SK-N-SH (cell line): ENCODE measurements at regions not wholly inside any gene's neighbourhood (a gene's known extent, or its start where the extent isn't known, plus 50 kb on each side); places are given as distances from the start of the nearest gene placed in this dataset.

Experiments
- CTCF ChIA-PET: fragments of 300-600, 350-600 bp; formaldehyde crosslinking; extraction: SDS; loops from one replicate; lab custom pipeline; 2021; lab: Yijun Ruan, JAX
- POLR2A ChIA-PET: fragments of 350-600 bp; sonication (Branson Sonifier 250); formaldehyde crosslinking; extraction: SDS; loops from one replicate; lab custom pipeline; 2020; ENCODE audit warnings: antibody characterized with exemption, inconsistent platforms; lab: Yijun Ruan, JAX
- DNase-seq: peaks from one replicate; pipeline ENCODE4 v3.0.0; 2012
- H2AFZ ChIP-seq: fragments of 200-600 bp; sonication (generic); 2 replicates; pipeline ENCODE4 v1.8.1; 2016; ENCODE audit warnings: antibody characterized with exemption, mild to moderate bottlenecking, low read depth
- H3F3A ChIP-seq: fragments of 200-600 bp; sonication (generic); replicated peaks from 2 replicates; pipeline ENCODE3; 2016; ENCODE audit warnings: antibody characterized with exemption, mild to moderate bottlenecking; ENCODE audit not compliant: insufficient read depth
- H3K27ac ChIP-seq, 2 experiments: fragments of 200-500 bp in 1 of 2; fragments of 200-600 bp in 1 of 2; sonication (Bioruptor generic) in 1 of 2; sonication (generic), shearing (Covaris generic) in 1 of 2; 2 replicates each; pipeline versions ENCODE4 v1.5.1 to v1.6.1; 2014 to 2016; ENCODE audit warnings: low read depth in 2 of 2, inconsistent platforms in 1 of 2, low read length in 1 of 2, mild to moderate bottlenecking in 1 of 2, mixed read lengths in 1 of 2
- H3K27me3 ChIP-seq: fragments of 200-600 bp; sonication (generic), shearing (Covaris generic); 2 replicates; pipeline ENCODE4 v1.6.1; 2016; ENCODE audit warnings: mixed run types; ENCODE audit not compliant: insufficient read depth
- H3K36me3 ChIP-seq, 2 experiments: fragments of 200-500 bp in 1 of 2; fragments of 200-600 bp in 1 of 2; sonication (Bioruptor generic) in 1 of 2; sonication (generic) in 1 of 2; replicated peaks in 1 of 2; 2 replicates each; pipeline versions ENCODE3 to v1.5.1; 2014 to 2016; ENCODE audit warnings: low read length in 1 of 2, mild to moderate bottlenecking in 1 of 2; ENCODE audit not compliant: insufficient read depth in 2 of 2, control insufficient read depth in 1 of 2
- H3K4me1 ChIP-seq, 2 experiments: fragments of 200-500 bp in 1 of 2; fragments of 200-600 bp in 1 of 2; sonication (Bioruptor generic) in 1 of 2; sonication (generic), shearing (Covaris generic) in 1 of 2; 2 replicates each; pipeline versions ENCODE4 v1.5.1 to v1.6.1; 2014 to 2016; ENCODE audit warnings: low read depth in 1 of 2, low read length in 1 of 2, mixed run types in 1 of 2; ENCODE audit not compliant: insufficient read depth in 2 of 2, control insufficient read depth in 1 of 2
- H3K4me2 ChIP-seq: fragments of 200-600 bp; sonication (generic), shearing (Covaris generic); 2 replicates; pipeline ENCODE4 v1.6.1; 2017; ENCODE audit warnings: mixed run types
- H3K4me3 ChIP-seq, 2 experiments: fragments of 200-500 bp in 1 of 2; fragments of 200-600 bp in 1 of 2; sonication (Bioruptor generic) in 1 of 2; sonication (generic), shearing (Covaris generic) in 1 of 2; 2 replicates each; pipeline versions ENCODE4 v1.5.1 to v1.8.1; 2014 to 2016; ENCODE audit warnings: low read depth in 2 of 2, inconsistent platforms in 1 of 2, low read length in 1 of 2, mild to moderate bottlenecking in 1 of 2, mixed read lengths in 1 of 2, moderate library complexity in 1 of 2
- H3K79me2 ChIP-seq: fragments of 200-600 bp; sonication (generic); 2 replicates; pipeline ENCODE4 v1.8.1; 2017; ENCODE audit warnings: mild to moderate bottlenecking; ENCODE audit not compliant: insufficient read depth
- H3K9ac ChIP-seq: fragments of 200-600 bp; sonication (generic); 2 replicates; pipeline ENCODE4 v1.6.1; 2017; ENCODE audit warnings: mixed run types
- H3K9me2 ChIP-seq: fragments of 200-600 bp; sonication (generic); 2 replicates; pipeline ENCODE4 v1.6.1; 2017; ENCODE audit warnings: mixed run types
- H3K9me3 ChIP-seq: fragments of 200-600 bp; sonication (generic); 2 replicates; pipeline ENCODE4 v1.6.1; 2017; ENCODE audit warnings: mixed run types, mild to moderate bottlenecking, moderate library complexity
- H4K20me1 ChIP-seq: fragments of 200-600 bp; sonication (generic); 2 replicates; pipeline ENCODE4 v1.6.1; 2017; ENCODE audit warnings: mild to moderate bottlenecking, mixed run types; ENCODE audit not compliant: insufficient read depth
- FOXJ3 ChIP-seq: sonication (generic); formaldehyde crosslinking; IDR thresholded peaks from 2 replicates; pipeline ENCODE4 v1.5.1; 2020; ENCODE audit warnings: mild to moderate bottlenecking, missing genetic modification reagents
- GABPA ChIP-seq: IDR thresholded peaks from 2 replicates; pipeline ENCODE4 v1.4.0; 2012; ENCODE audit warnings: low read depth, mild to moderate bottlenecking
- IRF3 ChIP-seq: fragments of 150-350 bp; IDR thresholded peaks from 2 replicates; pipeline ENCODE4 v1.6.1; 2016; ENCODE audit warnings: mild to moderate bottlenecking, low read depth, low read length
- MEF2A ChIP-seq: IDR thresholded peaks from 2 replicates; pipeline ENCODE4 v1.4.0; 2012; ENCODE audit warnings: low read depth, borderline replicate concordance
- MXI1 ChIP-seq: IDR thresholded peaks from 2 replicates; pipeline ENCODE4 v1.6.1; 2012; ENCODE audit warnings: mild to moderate bottlenecking, low read depth, low read length, improper control_type of control experiment
- NFIC ChIP-seq: IDR thresholded peaks from 2 replicates; pipeline ENCODE4 v1.4.0; 2012; ENCODE audit warnings: borderline replicate concordance
- RAD21 ChIP-seq: IDR thresholded peaks from 2 replicates; pipeline ENCODE4 v1.6.1; 2012; ENCODE audit warnings: mild to moderate bottlenecking, low read length
- RXRA ChIP-seq: IDR thresholded peaks from 2 replicates; pipeline ENCODE4 v1.4.0; 2012; ENCODE audit warnings: low read depth, mild to moderate bottlenecking, borderline replicate concordance
- SMC3 ChIP-seq: IDR thresholded peaks from 2 replicates; pipeline ENCODE4 v1.6.1; 2012; ENCODE audit warnings: low read depth, low read length, improper control_type of control experiment
- WGBS: methylation state at CpG from one replicate; pipeline ENCODE4 v1.1.6; 2017; ENCODE audit warnings: low lambda C conversion rate; 5-methylcytosine and 5-hydroxymethylcytosine counted together
- TF ChIP-seq, protein P1 (sequence below): IDR thresholded peaks from 2 replicates; pipeline ENCODE4 v1.4.0; 2012; ENCODE audit warnings: low read depth
- TF ChIP-seq, protein P2 (sequence below): IDR thresholded peaks from 2 replicates; pipeline ENCODE4 v1.4.0; 2012; ENCODE audit warnings: low read depth, borderline replicate concordance
- TF ChIP-seq, protein P3 (sequence below): IDR thresholded peaks from 2 replicates; pipeline ENCODE4 v1.6.1; 2012; ENCODE audit warnings: mild to moderate bottlenecking, low read depth, low read length, moderate library complexity
- TF ChIP-seq, protein P4 (sequence below): IDR thresholded peaks from 2 replicates; pipeline ENCODE4 v1.4.0; 2012; ENCODE audit warnings: low read depth, borderline replicate concordance

DNA sequence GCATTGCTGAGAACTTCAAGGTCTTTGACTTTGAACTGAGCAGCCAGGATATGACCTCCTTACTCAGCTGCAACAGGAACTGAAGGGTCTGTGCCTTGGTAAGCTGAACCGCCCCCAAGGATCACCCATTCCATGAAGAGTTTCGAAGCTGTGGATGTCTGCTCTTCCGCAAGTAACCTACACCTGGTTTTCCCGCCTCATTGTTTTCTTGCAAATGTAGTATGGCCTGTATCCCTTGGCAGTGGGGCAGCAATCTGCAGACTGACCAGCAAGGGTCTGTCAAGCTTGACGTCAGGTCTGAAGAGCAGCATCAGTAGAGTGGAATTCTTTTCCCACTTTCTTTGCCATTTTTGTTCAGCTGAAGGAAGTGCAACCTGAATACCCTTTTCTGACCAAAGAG is 62.6 kb upstream of the RAB12 start:
- Histone ChIP-seq H3K79me2 (no peaks in the 10 kb centered on the region), H3K9me2 (no peaks in the 10 kb centered on the region), H3K9ac (no peak overlapping the region), H3K27ac (no peak overlapping the region), H3F3A (no peaks in the 10 kb centered on the region), H3K4me1 (no peaks in the 10 kb centered on the region), H4K20me1 (no peaks in the 10 kb centered on the region), H3K4me3 (no peak overlapping the region), H2AFZ (no peak overlapping the region), H3K36me3 (no peaks in the 10 kb centered on the region), H3K9me3 (no peaks in the 10 kb centered on the region), H3K4me2 (no peak overlapping the region), H3K27me3 (no peaks in the 10 kb centered on the region)
- DNase-seq, result no peak
- ChIA-PET CTCF (no interaction called here), POLR2A (no interaction called here)
- 66% methylated on average over 3 of the region's 5 CpGs for WGBS
- TF ChIP-seq, protein P1, sequence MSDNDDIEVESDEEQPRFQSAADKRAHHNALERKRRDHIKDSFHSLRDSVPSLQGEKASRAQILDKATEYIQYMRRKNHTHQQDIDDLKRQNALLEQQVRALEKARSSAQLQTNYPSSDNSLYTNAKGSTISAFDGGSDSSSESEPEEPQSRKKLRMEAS, result no peak
- no peak for TF ChIP-seq FOXJ3 (CRISPR knock-in tag)
- TF ChIP-seq IRF3, result no peak
- TF ChIP-seq GABPA, result no peak
- TF ChIP-seq, protein P2, sequence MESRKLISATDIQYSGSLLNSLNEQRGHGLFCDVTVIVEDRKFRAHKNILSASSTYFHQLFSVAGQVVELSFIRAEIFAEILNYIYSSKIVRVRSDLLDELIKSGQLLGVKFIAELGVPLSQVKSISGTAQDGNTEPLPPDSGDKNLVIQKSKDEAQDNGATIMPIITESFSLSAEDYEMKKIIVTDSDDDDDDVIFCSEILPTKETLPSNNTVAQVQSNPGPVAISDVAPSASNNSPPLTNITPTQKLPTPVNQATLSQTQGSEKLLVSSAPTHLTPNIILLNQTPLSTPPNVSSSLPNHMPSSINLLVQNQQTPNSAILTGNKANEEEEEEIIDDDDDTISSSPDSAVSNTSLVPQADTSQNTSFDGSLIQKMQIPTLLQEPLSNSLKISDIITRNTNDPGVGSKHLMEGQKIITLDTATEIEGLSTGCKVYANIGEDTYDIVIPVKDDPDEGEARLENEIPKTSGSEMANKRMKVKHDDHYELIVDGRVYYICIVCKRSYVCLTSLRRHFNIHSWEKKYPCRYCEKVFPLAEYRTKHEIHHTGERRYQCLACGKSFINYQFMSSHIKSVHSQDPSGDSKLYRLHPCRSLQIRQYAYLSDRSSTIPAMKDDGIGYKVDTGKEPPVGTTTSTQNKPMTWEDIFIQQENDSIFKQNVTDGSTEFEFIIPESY, result no peak
- no peak for TF ChIP-seq SMC3
- no peak for TF ChIP-seq RAD21

DNA sequence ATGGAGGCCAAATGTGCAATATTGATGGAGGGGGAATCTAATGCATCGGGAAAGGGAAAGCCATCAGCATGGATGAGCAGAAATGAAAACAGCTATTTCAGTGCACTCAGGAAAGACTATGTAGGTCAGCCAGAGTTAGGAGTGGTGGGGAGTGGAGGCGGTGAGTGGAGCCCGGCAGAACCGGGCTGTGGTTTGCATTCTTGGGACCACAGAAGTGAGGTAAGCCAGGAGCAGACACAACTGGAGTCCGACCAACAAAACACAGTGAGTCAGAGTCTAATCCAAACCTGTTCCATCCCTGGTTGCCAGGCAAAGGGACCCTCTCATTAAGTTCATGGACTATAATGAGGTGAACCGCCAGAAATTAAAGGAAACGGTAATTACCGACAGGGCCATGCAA is 61.1 kb upstream of the RAB12 start:
- H3F3A ChIP-seq, result no peaks in the 10 kb centered on the region
- ChIA-PET CTCF (no interaction called here), POLR2A (no interaction called here)
- DNase-seq, result no peak
- H3K9me3 ChIP-seq, result no peaks in the 10 kb centered on the region
- H3K27ac ChIP-seq, result no peak overlapping the region
- no peaks in the 10 kb centered on the region for H3K79me2 ChIP-seq
- no peaks in the 10 kb centered on the region for H3K36me3 ChIP-seq
- H2AFZ ChIP-seq, result no peak overlapping the region
- no peak overlapping the region for H3K4me2 ChIP-seq
- no peaks in the 10 kb centered on the region for H3K27me3 ChIP-seq
- no peaks in the 10 kb centered on the region for H3K9me2 ChIP-seq
- H4K20me1 ChIP-seq, result no peaks in the 10 kb centered on the region
- H3K9ac ChIP-seq, result no peak overlapping the region
- peaks cover 0 to 4% of the 10 kb centered on the region in 2 experiments; a peak in 1 of 4 replicates for H3K4me1 ChIP-seq
- H3K4me3 ChIP-seq, result no peak overlapping the region
- 69% methylated on average over 8 of the region's 8 CpGs for WGBS
- TF ChIP-seq RAD21, result no peak
- TF ChIP-seq, protein P3, sequence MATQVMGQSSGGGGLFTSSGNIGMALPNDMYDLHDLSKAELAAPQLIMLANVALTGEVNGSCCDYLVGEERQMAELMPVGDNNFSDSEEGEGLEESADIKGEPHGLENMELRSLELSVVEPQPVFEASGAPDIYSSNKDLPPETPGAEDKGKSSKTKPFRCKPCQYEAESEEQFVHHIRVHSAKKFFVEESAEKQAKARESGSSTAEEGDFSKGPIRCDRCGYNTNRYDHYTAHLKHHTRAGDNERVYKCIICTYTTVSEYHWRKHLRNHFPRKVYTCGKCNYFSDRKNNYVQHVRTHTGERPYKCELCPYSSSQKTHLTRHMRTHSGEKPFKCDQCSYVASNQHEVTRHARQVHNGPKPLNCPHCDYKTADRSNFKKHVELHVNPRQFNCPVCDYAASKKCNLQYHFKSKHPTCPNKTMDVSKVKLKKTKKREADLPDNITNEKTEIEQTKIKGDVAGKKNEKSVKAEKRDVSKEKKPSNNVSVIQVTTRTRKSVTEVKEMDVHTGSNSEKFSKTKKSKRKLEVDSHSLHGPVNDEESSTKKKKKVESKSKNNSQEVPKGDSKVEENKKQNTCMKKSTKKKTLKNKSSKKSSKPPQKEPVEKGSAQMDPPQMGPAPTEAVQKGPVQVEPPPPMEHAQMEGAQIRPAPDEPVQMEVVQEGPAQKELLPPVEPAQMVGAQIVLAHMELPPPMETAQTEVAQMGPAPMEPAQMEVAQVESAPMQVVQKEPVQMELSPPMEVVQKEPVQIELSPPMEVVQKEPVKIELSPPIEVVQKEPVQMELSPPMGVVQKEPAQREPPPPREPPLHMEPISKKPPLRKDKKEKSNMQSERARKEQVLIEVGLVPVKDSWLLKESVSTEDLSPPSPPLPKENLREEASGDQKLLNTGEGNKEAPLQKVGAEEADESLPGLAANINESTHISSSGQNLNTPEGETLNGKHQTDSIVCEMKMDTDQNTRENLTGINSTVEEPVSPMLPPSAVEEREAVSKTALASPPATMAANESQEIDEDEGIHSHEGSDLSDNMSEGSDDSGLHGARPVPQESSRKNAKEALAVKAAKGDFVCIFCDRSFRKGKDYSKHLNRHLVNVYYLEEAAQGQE, result no peak
- no peak for TF ChIP-seq GABPA
- no peak for TF ChIP-seq NFIC
- TF ChIP-seq MEF2A, result no peak
- TF ChIP-seq, protein P4, sequence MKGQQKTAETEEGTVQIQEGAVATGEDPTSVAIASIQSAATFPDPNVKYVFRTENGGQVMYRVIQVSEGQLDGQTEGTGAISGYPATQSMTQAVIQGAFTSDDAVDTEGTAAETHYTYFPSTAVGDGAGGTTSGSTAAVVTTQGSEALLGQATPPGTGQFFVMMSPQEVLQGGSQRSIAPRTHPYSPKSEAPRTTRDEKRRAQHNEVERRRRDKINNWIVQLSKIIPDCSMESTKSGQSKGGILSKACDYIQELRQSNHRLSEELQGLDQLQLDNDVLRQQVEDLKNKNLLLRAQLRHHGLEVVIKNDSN, result no peak
- TF ChIP-seq RXRA, result no peak
- TF ChIP-seq IRF3, result no peak
- TF ChIP-seq, protein P2, result no peak
- no peak for TF ChIP-seq MXI1
- no peak for TF ChIP-seq FOXJ3 (CRISPR knock-in tag)
- TF ChIP-seq, all 33 proteins: peak for 0
